HUES64 (cell line): ENCODE measurements at regions not wholly inside any gene's neighbourhood (a gene's known extent, or its start where the extent isn't known, plus 50 kb on each side); places are given as distances from the start of the nearest gene placed in this dataset.
"Not testable (repeated sequence)": the region's sequence is repeated elsewhere in the genome, so short reads cannot be mapped to it uniquely, and the experiment has no call there.

Experiments
- H3K27ac ChIP-seq: 2 replicates; pipeline ENCODE4 v1.7.0; 2013; ENCODE audit warnings: low read depth, low read length, inconsistent platforms
- H3K27me3 ChIP-seq: 2 replicates; pipeline ENCODE4 v1.6.1; 2013; ENCODE audit warnings: mild to moderate bottlenecking, low read length; ENCODE audit not compliant: insufficient read depth
- H3K36me3 ChIP-seq: 2 replicates; pipeline ENCODE4 v1.6.1; 2013; ENCODE audit warnings: mild to moderate bottlenecking, low read length; ENCODE audit not compliant: insufficient read depth
- H3K4me1 ChIP-seq: 2 replicates; pipeline ENCODE4 v1.6.1; 2013; ENCODE audit warnings: mild to moderate bottlenecking, low read length, moderate library complexity; ENCODE audit not compliant: insufficient read depth
- H3K4me3 ChIP-seq: 2 replicates; pipeline ENCODE4 v1.5.1; 2013; ENCODE audit warnings: mild to moderate bottlenecking, low read length, moderate library complexity
- H3K9ac ChIP-seq: 2 replicates; pipeline ENCODE4 v1.6.1; 2013; ENCODE audit warnings: mild to moderate bottlenecking, low read depth, low read length
- H3K9me3 ChIP-seq: 2 replicates; pipeline ENCODE4 v1.6.1; 2013; ENCODE audit warnings: low read depth, low read length; ENCODE audit not compliant: insufficient read depth
- WGBS: fragments of 150-250, 120-280 bp; methylation state at CpG from one replicate; pipeline ENCODE4 v1.1.7; 2013; ENCODE audit warnings: missing lambda C conversion rate; 5-methylcytosine and 5-hydroxymethylcytosine counted together

DNA sequence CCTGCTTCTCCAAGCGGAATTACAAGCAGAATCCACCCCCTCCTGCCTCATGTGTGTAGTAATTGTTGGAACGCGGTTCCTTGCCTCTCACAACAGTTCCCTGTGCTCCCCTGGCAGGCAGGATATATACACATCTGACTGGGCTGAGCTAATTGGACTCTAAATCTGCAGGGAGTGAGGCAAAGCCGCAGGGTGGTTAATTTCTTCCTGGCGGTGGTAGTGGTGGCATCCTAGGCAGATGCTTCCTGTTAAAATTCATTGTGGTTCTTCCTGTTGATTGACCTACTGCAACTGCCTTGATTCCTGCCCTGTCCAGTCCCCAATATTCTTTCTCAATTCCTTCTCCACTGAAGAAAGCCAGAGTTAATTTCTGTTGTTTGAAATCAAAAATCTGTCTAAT, 202.9 kb upstream of the PROK2 start:
- Histone ChIP-seq H3K9me3 (no peaks in the 10 kb centered on the region), H3K36me3 (no peaks in the 10 kb centered on the region), H3K9ac (no peak overlapping the region), H3K27ac (no peak overlapping the region), H3K4me3 (no peak overlapping the region), H3K27me3 (no peaks in the 10 kb centered on the region), H3K4me1 (peaks cover 7% of the 10 kb centered on the region; the same call in 1 of the 2 replicates)
- WGBS, result 81% methylated on average over 5 of the region's 5 CpGs

- H3K4me1 ChIP-seq, result peaks cover 7% of the 10 kb centered on the region; the same call in 1 of the 2 replicates
- 89% methylated on average over 9 of the region's 9 CpGs for WGBS
- no peaks in the 10 kb centered on the region for H3K36me3 ChIP-seq
- H3K27me3 ChIP-seq, result no peaks in the 10 kb centered on the region
- H3K9me3 ChIP-seq, result no peaks in the 10 kb centered on the region
- no peak overlapping the region for H3K27ac ChIP-seq
- no peak overlapping the region for H3K9ac ChIP-seq
- no peak overlapping the region for H3K4me3 ChIP-seq
These were observed 202.3 kb upstream of the PROK2 start for GRCh38 chr3:71987089-71987735.

DNA sequence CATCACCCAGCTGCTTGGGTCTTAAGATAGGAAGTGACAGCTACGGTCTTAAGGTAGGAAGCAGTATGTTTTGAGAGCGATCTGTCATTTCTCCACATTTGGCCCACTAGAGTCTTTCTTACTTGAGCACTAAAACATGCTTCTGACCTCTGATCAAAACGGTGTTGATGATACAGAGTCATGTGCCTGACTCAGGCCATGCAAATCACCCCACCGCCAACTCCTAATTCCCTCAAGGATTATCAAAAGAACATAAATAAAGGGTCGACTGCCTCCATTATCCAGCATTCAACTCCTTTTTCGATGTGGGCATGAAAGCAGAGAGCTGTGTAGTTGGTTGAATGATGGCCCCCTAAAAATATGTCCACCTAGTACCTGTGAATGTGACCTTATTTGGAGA, 201.7 kb upstream of the PROK2 start:
- Histone ChIP-seq H3K27ac (no peak overlapping the region), H3K27me3 (no peaks in the 10 kb centered on the region), H3K36me3 (no peaks in the 10 kb centered on the region), H3K9me3 (no peaks in the 10 kb centered on the region), H3K4me1 (peaks cover 7% of the 10 kb centered on the region; the same call in 1 of the 2 replicates), H3K9ac (no peak overlapping the region), H3K4me3 (no peak overlapping the region)
- 81% methylated on average over 6 of the region's 6 CpGs for WGBS

DNA sequence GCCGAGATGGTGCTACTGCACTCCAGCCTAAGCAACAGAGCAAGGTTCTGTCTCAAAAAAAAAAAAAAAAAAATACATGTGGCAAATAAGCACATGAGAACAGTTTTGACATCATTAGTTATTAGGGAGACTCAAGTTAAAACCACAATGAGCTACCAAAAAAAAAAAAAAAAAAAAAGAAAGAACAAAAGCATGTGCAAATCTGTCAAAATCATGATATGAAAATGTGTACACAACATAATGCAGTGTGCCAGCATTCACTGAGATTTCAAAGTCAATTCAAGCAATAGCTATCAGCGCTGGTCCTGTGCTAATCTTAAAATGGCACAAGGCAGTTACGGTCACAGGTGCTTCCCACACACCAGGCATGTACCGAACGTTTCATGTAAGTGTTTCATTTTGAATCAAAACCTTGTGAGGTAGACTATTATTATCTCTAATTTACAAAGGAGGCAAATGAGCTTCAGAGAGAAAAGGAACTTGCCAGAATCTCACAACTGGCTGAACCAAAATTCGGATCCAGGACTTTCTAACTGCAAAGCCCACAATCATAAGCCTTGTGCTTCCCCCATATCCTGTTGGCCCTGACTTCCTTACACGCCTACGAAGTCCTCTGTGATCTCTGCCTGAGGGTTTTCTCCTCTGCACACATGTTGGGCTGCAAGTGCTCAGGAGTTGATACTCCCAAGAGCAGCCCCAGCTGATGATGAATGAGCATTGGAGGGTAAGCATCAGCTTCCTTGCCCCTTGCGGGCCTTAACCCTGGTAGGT, 200.1 kb upstream of the PROK2 start:
- Histone ChIP-seq H3K36me3 (no peaks in the 10 kb centered on the region), H3K9ac (no peak overlapping the region), H3K27me3 (no peaks in the 10 kb centered on the region), H3K4me3 (no peak overlapping the region), H3K9me3 (no peaks in the 10 kb centered on the region), H3K4me1 (peaks cover 7% of the 10 kb centered on the region; the same call in 1 of the 2 replicates), H3K27ac (no peak overlapping the region)
- WGBS, result 94% methylated on average over 9 of the region's 9 CpGs

GRCh38 chr3:71983694-71984093, 198.7 kb upstream of the PROK2 start:
- H3K36me3 ChIP-seq, result no peaks in the 10 kb centered on the region
- no peak overlapping the region for H3K27ac ChIP-seq
- no peak overlapping the region for H3K9ac ChIP-seq
- no peaks in the 10 kb centered on the region for H3K27me3 ChIP-seq
- no peak overlapping the region for H3K4me3 ChIP-seq
- H3K4me1 ChIP-seq, result no peaks in the 10 kb centered on the region
- WGBS, result 97% methylated on average over 4 of the region's 4 CpGs
- H3K9me3 ChIP-seq, result no peaks in the 10 kb centered on the region

- not testable (repeated sequence) for H3K9me3 ChIP-seq, H3K4me1 ChIP-seq, H3K27me3 ChIP-seq, H3K9ac ChIP-seq, H3K36me3 ChIP-seq, H3K4me3 ChIP-seq, H3K27ac ChIP-seq
- WGBS, result 68% methylated on average over 9 of the region's 9 CpGs
These were observed 197.7 kb upstream of the PROK2 start for GRCh38 chr3:71982506-71983258.

DNA sequence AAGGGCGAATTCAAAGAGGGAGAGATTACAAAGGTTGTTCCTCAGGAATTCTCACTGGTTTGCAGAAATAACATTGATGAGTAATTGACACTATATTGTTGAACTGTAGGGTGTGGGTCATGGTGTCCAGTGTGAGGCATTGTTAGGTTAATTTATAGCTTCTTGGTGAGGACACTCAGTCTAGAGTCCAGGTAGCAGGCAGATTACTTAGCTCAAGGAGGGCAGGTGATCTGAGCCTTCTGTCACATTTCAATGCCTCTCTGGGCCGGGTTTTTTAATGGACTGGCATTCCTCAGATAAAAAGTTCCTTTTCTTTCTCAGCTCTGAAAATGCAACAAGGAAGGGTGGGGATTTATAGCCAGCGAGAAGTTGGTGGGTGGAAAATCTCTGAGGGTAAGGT, 194.2 kb upstream of the PROK2 start:
- no peaks in the 10 kb centered on the region for H3K27me3 ChIP-seq
- H3K9me3 ChIP-seq, result no peaks in the 10 kb centered on the region
- no peak overlapping the region for H3K4me3 ChIP-seq
- WGBS, result 93% methylated on average over 3 of the region's 3 CpGs
- no peak overlapping the region for H3K27ac ChIP-seq
- no peaks in the 10 kb centered on the region for H3K36me3 ChIP-seq
- no peak overlapping the region for H3K9ac ChIP-seq
- H3K4me1 ChIP-seq, result peaks cover 12% of the 10 kb centered on the region; the same call in 1 of the 2 replicates

DNA sequence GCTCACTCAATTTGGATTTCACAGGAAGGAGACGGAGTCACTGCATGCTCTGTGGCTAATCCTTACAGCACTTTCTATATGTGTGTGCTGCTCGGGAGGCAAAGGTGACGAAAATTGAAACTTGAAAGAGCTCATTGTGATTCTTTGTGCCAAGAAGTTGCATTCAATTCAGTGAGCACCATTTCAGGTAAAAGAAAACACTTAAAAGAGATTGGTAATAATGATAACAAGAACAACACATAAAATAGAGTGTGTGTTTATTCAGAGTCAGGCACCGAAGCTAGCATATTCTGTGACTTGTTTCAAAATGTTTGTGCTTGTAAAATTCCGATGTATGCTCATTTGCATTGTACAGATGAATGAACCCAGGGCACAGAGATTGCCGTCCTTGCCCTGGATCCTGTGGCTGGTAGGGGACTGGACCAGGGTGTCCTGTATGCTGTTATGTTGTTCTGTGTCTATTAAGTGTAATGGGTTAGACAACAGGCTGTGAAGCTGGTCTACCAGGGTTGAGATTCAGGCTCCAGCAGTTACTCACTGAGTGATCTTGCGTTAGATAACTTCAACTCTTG, 193.3 kb upstream of the PROK2 start:
- Histone ChIP-seq H3K27me3 (no peaks in the 10 kb centered on the region), H3K27ac (no peak overlapping the region), H3K9ac (no peak overlapping the region), H3K4me3 (no peak overlapping the region), H3K36me3 (no peaks in the 10 kb centered on the region), H3K4me1 (peaks cover 12% of the 10 kb centered on the region; the same call in 1 of the 2 replicates), H3K9me3 (no peaks in the 10 kb centered on the region)
- WGBS, result 76% methylated on average over 7 of the region's 7 CpGs

DNA sequence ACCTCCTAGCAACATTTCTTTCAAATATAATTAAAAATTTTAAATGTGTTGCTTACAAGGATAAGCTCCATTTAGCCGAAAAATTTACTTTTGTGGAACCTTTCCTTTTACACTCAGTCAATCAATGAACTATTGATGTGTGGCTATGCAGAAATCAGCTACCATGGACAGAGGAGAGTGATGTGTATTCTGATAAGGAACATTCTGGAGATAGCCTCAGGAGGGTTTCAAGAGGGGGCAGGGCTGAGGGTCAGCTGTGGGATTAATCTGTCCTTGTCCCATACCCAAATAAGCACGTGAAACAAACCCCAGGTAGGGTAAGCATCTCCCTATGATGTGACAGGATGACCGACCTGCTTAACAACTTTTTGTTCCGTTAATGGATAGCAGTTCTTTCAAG, 192.6 kb upstream of the PROK2 start:
- no peak overlapping the region for H3K9ac ChIP-seq
- H3K4me3 ChIP-seq, result no peak overlapping the region
- H3K9me3 ChIP-seq, result no peaks in the 10 kb centered on the region
- WGBS, result 55% methylated on average over 3 of the region's 4 CpGs
- no peak overlapping the region for H3K27ac ChIP-seq
- peaks cover 12% of the 10 kb centered on the region; the same call in 1 of the 2 replicates for H3K4me1 ChIP-seq
- no peaks in the 10 kb centered on the region for H3K27me3 ChIP-seq
- H3K36me3 ChIP-seq, result no peaks in the 10 kb centered on the region

GRCh38 chr3:71975573-71975972, 190.6 kb upstream of the PROK2 start:
- no peak overlapping the region for H3K27ac ChIP-seq
- peaks cover 12% of the 10 kb centered on the region; the same call in 1 of the 2 replicates for H3K4me1 ChIP-seq
- no peaks in the 10 kb centered on the region for H3K36me3 ChIP-seq
- H3K27me3 ChIP-seq, result no peaks in the 10 kb centered on the region
- H3K9me3 ChIP-seq, result no peaks in the 10 kb centered on the region
- no peak overlapping the region for H3K4me3 ChIP-seq
- WGBS, result 99% methylated on average over 2 of the region's 2 CpGs
- H3K9ac ChIP-seq, result no peak overlapping the region

DNA sequence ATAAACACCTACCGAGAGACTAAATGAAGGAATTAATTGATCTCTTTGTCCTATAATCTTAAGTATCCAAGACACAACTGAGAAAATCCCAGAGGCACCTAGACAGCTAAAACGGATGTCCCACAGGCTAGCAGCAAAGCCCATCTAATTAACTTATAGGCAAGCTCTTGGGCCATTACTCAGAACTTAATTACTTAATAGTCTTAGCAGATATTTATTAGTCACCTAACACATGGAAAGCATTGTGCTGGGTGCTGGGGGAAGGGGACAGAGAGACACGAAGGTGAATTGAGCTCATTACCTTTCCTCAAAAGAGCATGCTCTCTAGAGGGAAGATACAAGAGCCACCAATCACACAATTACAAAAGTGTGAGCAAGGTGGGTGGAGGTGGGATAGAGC, 189.8 kb upstream of the PROK2 start:
- 89% methylated on average over 2 of the region's 3 CpGs for WGBS
- no peak overlapping the region for H3K4me3 ChIP-seq
- H3K36me3 ChIP-seq, result no peaks in the 10 kb centered on the region
- H3K27me3 ChIP-seq, result no peaks in the 10 kb centered on the region
- H3K4me1 ChIP-seq, result peaks cover 12% of the 10 kb centered on the region; the same call in 1 of the 2 replicates
- H3K9ac ChIP-seq, result no peak overlapping the region
- no peaks in the 10 kb centered on the region for H3K9me3 ChIP-seq
- H3K27ac ChIP-seq, result no peak overlapping the region
